Mucosa of descending colon (tissue), 3 donors: ENCODE measurements at regions not wholly inside any gene's neighbourhood (a gene's known extent, or its start where the extent isn't known, plus 50 kb on each side); places are given as distances from the start of the nearest gene placed in this dataset.

ENCODE experiments used
- ATAC-seq: fragments of 200-7000 bp; cut with Tn5 transposase; one replicate; pipeline ENCODE4 v1.9.1; 2020; ENCODE audit warnings: mild to moderate bottlenecking, moderate library complexity
- DNase-seq, 3 donors: peaks; one replicate each; pipeline ENCODE4 v3.0.0-alpha.2; 2020
- H3K36me3 ChIP-seq: fragments of 200-600 bp; one replicate; pipeline ENCODE4 v1.8.0; 2021; ENCODE audit warnings: low read depth, mild to moderate bottlenecking
- H3K4me1 ChIP-seq: fragments of 200-600 bp; one replicate; pipeline ENCODE4 v1.8.0; 2021; ENCODE audit warnings: low read depth, mild to moderate bottlenecking
- H3K4me3 ChIP-seq: fragments of 200-600 bp; one replicate; pipeline ENCODE4 v1.8.0; 2021; ENCODE audit warnings: mild to moderate bottlenecking
- H3K9me3 ChIP-seq: fragments of 200-600 bp; one replicate; pipeline ENCODE4 v1.8.0; 2021; ENCODE audit warnings: mild to moderate bottlenecking
- CTCF ChIP-seq: fragments of 200-600 bp; IDR thresholded peaks from one replicate; pipeline ENCODE4 v1.8.0; 2022; ENCODE audit warnings: antibody characterized with exemption, mild to moderate bottlenecking
- intact Hi-C, 2 donors: fragments of 100-400 bp; cut with DNase I in 1 of 2; cut with micrococcal nuclease in 1 of 2; formaldehyde crosslinking; loops; one replicate each; pipeline versions ENCODE4 v1.11.0 to v1.11.1; 2022; cut with DNase I, micrococcal nuclease
- donor health status: DM: no; HTN: no; CAD: no; lungs with moderate emphysema.
- donor health status: DM: no; HTN: no; CAD: no.
- donor health status: DM: no; HTN: yes; CAD: no.

GRCh38 chrX:131779741-131780140 lies 235.9 kb downstream of the OR13H1 start:
- DNase-seq: no peak
- Histone ChIP-seq H3K4me3 (no peak overlapping the region), H3K9me3 (no peaks in the 10 kb centered on the region), H3K4me1 (no peaks in the 10 kb centered on the region), H3K36me3 (no peaks in the 10 kb centered on the region)
- intact Hi-C loops: no loop called here
- no peak for TF ChIP-seq CTCF
- ATAC-seq: no peak

- Histone ChIP-seq H3K36me3 (no peaks in the 10 kb centered on the region), H3K4me1 (no peaks in the 10 kb centered on the region), H3K4me3 (no peak overlapping the region), H3K9me3 (no peaks in the 10 kb centered on the region)
- DNase-seq (no peak), ATAC-seq (no peak)
- intact Hi-C loops: no loop called here
- TF ChIP-seq CTCF: no peak
These were observed 238.8 kb downstream of the OR13H1 start for GRCh38 chrX:131782646-131783045.

GRCh38 chrX:131783555-131784308 lies 239.4 kb upstream of the STK26 start:
- Histone ChIP-seq H3K4me3 (no peak overlapping the region), H3K4me1 (no peaks in the 10 kb centered on the region), H3K9me3 (no peaks in the 10 kb centered on the region), H3K36me3 (no peaks in the 10 kb centered on the region)
- no peak for TF ChIP-seq CTCF
- intact Hi-C loops: no loop called here
- DNase-seq (no peak), ATAC-seq (peak; percentile 89)

- no peak for TF ChIP-seq CTCF
- intact Hi-C loops: no loop called here
- H3K4me1 ChIP-seq: no peaks in the 10 kb centered on the region
These were observed 233.4 kb upstream of the STK26 start for GRCh38 chrX:131789664-131790063.

GRCh38 chrX:131791608-131792355 lies 231.3 kb upstream of the STK26 start:
- Histone ChIP-seq H3K36me3 (no peaks in the 10 kb centered on the region), H3K9me3 (no peaks in the 10 kb centered on the region), H3K4me1 (no peaks in the 10 kb centered on the region), H3K4me3 (no peak overlapping the region)
- TF ChIP-seq CTCF: no peak
- ATAC-seq: no peak
- DNase-seq: no peak
- intact Hi-C loops: no loop called here

More at GRCh38 chrX:131789664-131790063, 233.4 kb upstream of the STK26 start:
- Histone ChIP-seq H3K36me3 (no peaks in the 10 kb centered on the region), H3K9me3 (no peaks in the 10 kb centered on the region), H3K4me3 (no peak overlapping the region)
- ATAC-seq (no peak), DNase-seq (no peak)
